ENCODE measurements at regions not wholly inside any gene's neighbourhood (a gene's known extent, or its start where the extent isn't known, plus 50 kb on each side); places are given as distances from the start of the nearest gene placed in this dataset.

GRCh38 chr12:22856178-22856577, 231.2 kb downstream of the ETNK1 start:
- DNase-seq (no peak), ATAC-seq (replicated peaks in 1 of 4) (no peak)
- Histone ChIP-seq H3K4me3 (ENCODE audit: control insufficient read depth in 1 of 2, extremely low read depth in 1 of 2, low read length in 1 of 2) (no peak overlapping the region), H3K9me3 (no peaks in the 10 kb centered on the region), H3K27me3 (replicated peaks in 1 of 2; ENCODE audit: control insufficient read depth in 2 of 2, extremely low read depth in 1 of 2, insufficient read depth in 2 of 2, low read length in 1 of 2) (no peaks in the 10 kb centered on the region), H3K4me1 (ENCODE audit: control insufficient read depth in 1 of 2, extremely low read depth in 1 of 2, insufficient read depth in 2 of 2, low read length in 2 of 2) (no peaks in the 10 kb centered on the region), H3K27ac (ENCODE audit: low read length) (no peak overlapping the region), H3K36me3 (ENCODE audit: control insufficient read depth in 2 of 2, extremely low read depth in 1 of 2, insufficient read depth in 1 of 2, low read length in 1 of 2) (no peaks in the 10 kb centered on the region)
- WGBS (ENCODE audit: insufficient coverage) = no CpG with 5 or more reads among the region's 2 CpGs
- Mint-ChIP-seq H3K4me1 (no peaks in the 10 kb centered on the region), H3K27me3 (peaks cover 6 to 14% of the 10 kb centered on the region in 2 donors), H3K9me3 (no peaks in the 10 kb centered on the region), H3K4me3 (no peak overlapping the region), H3K36me3 (no peaks in the 10 kb centered on the region), H3K27ac (no peak overlapping the region)
- POLR2A ChIA-PET = no interaction called here
- CTCF ChIA-PET = no interaction called here

DNA sequence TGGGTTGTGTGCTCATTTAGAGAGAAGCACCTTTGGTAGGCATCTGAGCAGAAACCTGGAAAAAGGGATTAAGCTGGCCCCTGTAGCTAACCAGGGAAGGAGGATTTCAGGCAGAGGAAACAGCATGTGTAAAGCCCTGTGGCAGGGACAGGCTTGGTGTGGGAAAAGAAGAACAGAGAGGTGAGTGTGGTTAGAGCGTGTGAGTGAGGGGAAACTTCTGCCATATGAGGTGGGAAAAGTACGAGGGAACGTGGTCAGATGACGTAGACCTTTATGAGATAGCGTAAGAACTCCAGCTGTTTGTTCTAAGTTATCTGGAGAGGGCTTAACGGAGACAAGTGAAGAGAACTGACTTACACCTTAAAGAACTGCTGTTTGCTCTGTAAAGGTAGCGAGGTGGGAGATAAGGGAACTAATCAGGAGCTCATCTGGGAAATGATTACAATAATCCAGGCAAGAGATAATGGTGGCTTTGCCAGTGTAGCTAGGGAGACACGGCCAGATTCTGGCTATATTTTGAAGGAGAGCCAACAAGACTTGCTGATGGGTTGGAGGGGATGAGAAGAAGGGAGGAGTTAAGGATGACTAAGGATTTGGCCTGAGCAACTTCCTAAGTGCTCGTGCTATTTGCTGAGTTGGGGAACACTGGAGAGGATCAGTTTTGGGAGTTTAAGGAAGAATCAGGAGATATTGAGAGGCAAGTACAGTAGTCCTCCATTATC, 234.0 kb downstream of the ETNK1 start:
- Mint-ChIP-seq H3K36me3 (no peaks in the 10 kb centered on the region), H3K27ac (no peak overlapping the region), H3K4me3 (no peak overlapping the region), H3K4me1 (no peaks in the 10 kb centered on the region), H3K9me3 (no peaks in the 10 kb centered on the region), H3K27me3 (peaks cover 6 to 18% of the 10 kb centered on the region in 2 donors)
- ATAC-seq (replicated peaks in 1 of 4) (no peak), DNase-seq (no peak)
- H3K27me3 ChIP-seq (replicated peaks in 1 of 2; ENCODE audit: control insufficient read depth in 2 of 2, extremely low read depth in 1 of 2, insufficient read depth in 2 of 2, low read length in 1 of 2) = no peaks in the 10 kb centered on the region
- H3K27ac ChIP-seq (ENCODE audit: low read length) = no peak overlapping the region
- POLR2A ChIA-PET = no interaction called here
- no peaks in the 10 kb centered on the region for H3K9me3 ChIP-seq
- 66% methylated on average over 8 of the region's 9 CpGs for WGBS (ENCODE audit: insufficient coverage)
- no peaks in the 10 kb centered on the region for H3K4me1 ChIP-seq (ENCODE audit: control insufficient read depth in 1 of 2, extremely low read depth in 1 of 2, insufficient read depth in 2 of 2, low read length in 2 of 2)
- CTCF ChIA-PET = no interaction called here
- no peak overlapping the region for H3K4me3 ChIP-seq (ENCODE audit: control insufficient read depth in 1 of 2, extremely low read depth in 1 of 2, low read length in 1 of 2)
- no peaks in the 10 kb centered on the region for H3K36me3 ChIP-seq (ENCODE audit: control insufficient read depth in 2 of 2, extremely low read depth in 1 of 2, insufficient read depth in 1 of 2, low read length in 1 of 2)

- no peaks in the 10 kb centered on the region for H3K9me3 Mint-ChIP-seq
- H3K4me1 ChIP-seq (ENCODE audit: control insufficient read depth in 1 of 2, extremely low read depth in 1 of 2, insufficient read depth in 2 of 2, low read length in 2 of 2) = no peaks in the 10 kb centered on the region
- no peaks in the 10 kb centered on the region for H3K9me3 ChIP-seq
- ChIA-PET CTCF (no interaction called here), POLR2A (no interaction called here)
- no peak overlapping the region for H3K27ac Mint-ChIP-seq
- no peaks in the 10 kb centered on the region for H3K4me1 Mint-ChIP-seq
- H3K36me3 Mint-ChIP-seq = no peaks in the 10 kb centered on the region
- no peak for DNase-seq
- no peak overlapping the region for H3K27ac ChIP-seq (ENCODE audit: low read length)
- no peak for ATAC-seq (replicated peaks in 1 of 4)
- no peaks in the 10 kb centered on the region for H3K36me3 ChIP-seq (ENCODE audit: control insufficient read depth in 2 of 2, extremely low read depth in 1 of 2, insufficient read depth in 1 of 2, low read length in 1 of 2)
- H3K27me3 Mint-ChIP-seq = peaks cover 6 to 18% of the 10 kb centered on the region in 2 donors
- 53% methylated on average over 3 of the region's 3 CpGs for whole genome bisulfite sequencing (ENCODE audit: insufficient coverage)
- H3K4me3 Mint-ChIP-seq = no peak overlapping the region
- H3K27me3 ChIP-seq (replicated peaks in 1 of 2; ENCODE audit: control insufficient read depth in 2 of 2, extremely low read depth in 1 of 2, insufficient read depth in 2 of 2, low read length in 1 of 2) = no peaks in the 10 kb centered on the region
- no peak overlapping the region for H3K4me3 ChIP-seq (ENCODE audit: control insufficient read depth in 1 of 2, extremely low read depth in 1 of 2, low read length in 1 of 2)
Observed at GRCh38 chr12:22860926-22861325, 236.0 kb downstream of the ETNK1 start.

DNA sequence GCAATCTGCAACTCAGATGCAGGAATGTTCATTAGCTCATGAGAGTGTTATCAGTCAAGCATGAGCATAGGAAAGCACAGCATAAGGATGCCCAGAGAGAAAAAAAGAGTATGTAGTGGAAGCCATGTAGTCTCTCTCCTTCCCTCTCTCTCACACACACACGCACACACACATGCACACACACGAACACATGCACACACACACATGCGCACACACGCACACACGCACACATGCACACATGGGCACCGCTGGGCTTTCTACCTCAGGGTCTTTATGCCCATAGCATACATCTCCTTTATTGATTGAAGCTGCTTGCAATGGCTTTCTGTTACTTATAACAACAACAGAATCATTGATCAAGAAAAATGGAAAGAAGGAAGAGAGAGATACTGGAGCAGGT, 240.9 kb downstream of the ETNK1 start:
- H3K4me3 ChIP-seq (ENCODE audit: control insufficient read depth in 1 of 2, extremely low read depth in 1 of 2, low read length in 1 of 2) = no peak overlapping the region
- no peak overlapping the region for H3K27ac Mint-ChIP-seq
- WGBS (ENCODE audit: insufficient coverage) = 96% methylated on average over 5 of the region's 6 CpGs
- ChIA-PET CTCF (interaction anchor here in 1 of 2 donors (0.6 kb wide), 1 partner anchor 49 kb away, joined by 3 read pairs; no protein-coding TSS in a partner anchor), POLR2A (no interaction called here)
- no peaks in the 10 kb centered on the region for H3K36me3 Mint-ChIP-seq
- no peaks in the 10 kb centered on the region for H3K4me1 Mint-ChIP-seq
- H3K9me3 Mint-ChIP-seq = no peaks in the 10 kb centered on the region
- peaks cover 0 to 5% of the 10 kb centered on the region in 2 donors for H3K27me3 Mint-ChIP-seq
- DNase-seq (no peak), ATAC-seq (replicated peaks in 1 of 4) (no peak)
- no peaks in the 10 kb centered on the region for H3K9me3 ChIP-seq
- no peak overlapping the region for H3K4me3 Mint-ChIP-seq
- no peaks in the 10 kb centered on the region for H3K36me3 ChIP-seq (ENCODE audit: control insufficient read depth in 2 of 2, extremely low read depth in 1 of 2, insufficient read depth in 1 of 2, low read length in 1 of 2)
- H3K4me1 ChIP-seq (ENCODE audit: control insufficient read depth in 1 of 2, extremely low read depth in 1 of 2, insufficient read depth in 2 of 2, low read length in 2 of 2) = no peaks in the 10 kb centered on the region
- H3K27me3 ChIP-seq (replicated peaks in 1 of 2; ENCODE audit: control insufficient read depth in 2 of 2, extremely low read depth in 1 of 2, insufficient read depth in 2 of 2, low read length in 1 of 2) = no peaks in the 10 kb centered on the region
- H3K27ac ChIP-seq (ENCODE audit: low read length) = no peak overlapping the region

GRCh38 chr12:22866406-22866805, 241.4 kb downstream of the ETNK1 start:
- WGBS (ENCODE audit: insufficient coverage) = no CpG with 5 or more reads among the region's 1 CpG
- H3K4me1 Mint-ChIP-seq = no peaks in the 10 kb centered on the region
- peaks cover 0 to 5% of the 10 kb centered on the region in 2 donors for H3K27me3 Mint-ChIP-seq
- H3K9me3 Mint-ChIP-seq = no peaks in the 10 kb centered on the region
- Histone ChIP-seq H3K27ac (ENCODE audit: low read length) (no peak overlapping the region), H3K4me3 (ENCODE audit: control insufficient read depth in 1 of 2, extremely low read depth in 1 of 2, low read length in 1 of 2) (no peak overlapping the region), H3K36me3 (ENCODE audit: control insufficient read depth in 2 of 2, extremely low read depth in 1 of 2, insufficient read depth in 1 of 2, low read length in 1 of 2) (no peaks in the 10 kb centered on the region), H3K4me1 (ENCODE audit: control insufficient read depth in 1 of 2, extremely low read depth in 1 of 2, insufficient read depth in 2 of 2, low read length in 2 of 2) (no peaks in the 10 kb centered on the region), H3K27me3 (replicated peaks in 1 of 2; ENCODE audit: control insufficient read depth in 2 of 2, extremely low read depth in 1 of 2, insufficient read depth in 2 of 2, low read length in 1 of 2) (no peaks in the 10 kb centered on the region), H3K9me3 (no peaks in the 10 kb centered on the region)
- H3K4me3 Mint-ChIP-seq = no peak overlapping the region
- DNase-seq = no peak
- no peak for ATAC-seq (replicated peaks in 1 of 4)
- no peak overlapping the region for H3K27ac Mint-ChIP-seq
- no peaks in the 10 kb centered on the region for H3K36me3 Mint-ChIP-seq
- ChIA-PET CTCF (no interaction called here), POLR2A (no interaction called here)

DNA sequence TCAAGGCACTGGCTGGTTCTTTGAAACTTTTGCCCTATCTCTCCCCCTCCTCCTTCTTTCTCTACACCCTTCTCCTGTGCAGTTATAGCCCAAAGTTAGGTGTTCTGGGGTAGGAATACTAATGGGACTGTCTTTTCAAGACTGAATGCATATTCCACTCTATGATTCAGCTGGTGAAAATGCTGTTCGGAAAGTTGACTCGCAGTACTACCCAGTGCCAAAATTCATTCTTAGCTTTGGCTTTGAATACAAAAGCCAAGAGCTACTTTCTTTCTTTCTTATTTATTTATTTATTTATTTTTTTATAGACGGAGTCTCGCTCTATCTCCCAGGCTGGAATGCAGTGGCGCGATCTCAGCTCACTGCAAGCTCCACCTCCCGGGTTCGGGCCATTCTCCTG, 249.2 kb downstream of the ETNK1 start:
- H3K27me3 ChIP-seq (replicated peaks in 1 of 2; ENCODE audit: control insufficient read depth in 2 of 2, extremely low read depth in 1 of 2, insufficient read depth in 2 of 2, low read length in 1 of 2) = no peaks in the 10 kb centered on the region
- Mint-ChIP-seq H3K27me3 (no peaks in the 10 kb centered on the region), H3K36me3 (no peaks in the 10 kb centered on the region), H3K4me3 (no peak overlapping the region), H3K4me1 (no peaks in the 10 kb centered on the region), H3K27ac (no peak overlapping the region), H3K9me3 (no peaks in the 10 kb centered on the region)
- H3K4me1 ChIP-seq (ENCODE audit: control insufficient read depth in 1 of 2, extremely low read depth in 1 of 2, insufficient read depth in 2 of 2, low read length in 2 of 2) = no peaks in the 10 kb centered on the region
- H3K9me3 ChIP-seq = no peaks in the 10 kb centered on the region
- POLR2A ChIA-PET = no interaction called here
- no peak for DNase-seq
- no peak overlapping the region for H3K27ac ChIP-seq (ENCODE audit: low read length)
- ATAC-seq (replicated peaks in 1 of 4) = no peak
- H3K4me3 ChIP-seq (ENCODE audit: control insufficient read depth in 1 of 2, extremely low read depth in 1 of 2, low read length in 1 of 2) = no peak overlapping the region
- CTCF ChIA-PET = no interaction called here
- no peaks in the 10 kb centered on the region for H3K36me3 ChIP-seq (ENCODE audit: control insufficient read depth in 2 of 2, extremely low read depth in 1 of 2, insufficient read depth in 1 of 2, low read length in 1 of 2)
- 80% methylated on average over 1 of the region's 8 CpGs for WGBS (ENCODE audit: insufficient coverage)

DNA sequence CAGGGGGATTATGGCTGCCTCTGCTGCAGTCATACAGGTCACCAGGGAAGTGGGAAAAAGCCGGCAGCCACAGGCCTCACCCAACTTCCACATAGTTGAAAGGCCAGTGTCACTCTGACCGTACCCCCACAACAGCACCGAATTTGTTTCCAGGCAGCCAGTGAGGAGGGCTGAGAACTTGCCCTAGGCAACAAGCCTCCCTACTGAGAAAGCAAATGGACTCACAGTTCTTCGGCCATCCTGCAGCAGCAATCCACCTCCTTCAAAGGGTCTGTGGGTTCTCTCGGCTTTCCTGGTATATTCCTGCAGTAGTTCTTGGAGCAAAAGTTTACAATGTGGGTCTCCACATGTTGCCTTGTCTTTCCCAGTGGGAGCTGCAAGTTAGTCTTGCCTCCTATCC, 251.3 kb downstream of the ETNK1 start:
- H3K27me3 ChIP-seq (replicated peaks in 1 of 2; ENCODE audit: control insufficient read depth in 2 of 2, extremely low read depth in 1 of 2, insufficient read depth in 2 of 2, low read length in 1 of 2) = no peaks in the 10 kb centered on the region
- H3K27ac ChIP-seq (ENCODE audit: low read length) = no peak overlapping the region
- no peaks in the 10 kb centered on the region for H3K9me3 ChIP-seq
- WGBS (ENCODE audit: insufficient coverage) = 73% methylated on average over 4 of the region's 5 CpGs
- Mint-ChIP-seq H3K9me3 (no peaks in the 10 kb centered on the region), H3K4me3 (no peak overlapping the region), H3K36me3 (no peaks in the 10 kb centered on the region), H3K4me1 (no peaks in the 10 kb centered on the region), H3K27me3 (no peaks in the 10 kb centered on the region), H3K27ac (no peak overlapping the region)
- H3K4me3 ChIP-seq (ENCODE audit: control insufficient read depth in 1 of 2, extremely low read depth in 1 of 2, low read length in 1 of 2) = no peak overlapping the region
- ChIA-PET POLR2A (no interaction called here), CTCF (no interaction called here)
- no peak for DNase-seq
- ATAC-seq (replicated peaks in 1 of 4) = no peak
- no peaks in the 10 kb centered on the region for H3K36me3 ChIP-seq (ENCODE audit: control insufficient read depth in 2 of 2, extremely low read depth in 1 of 2, insufficient read depth in 1 of 2, low read length in 1 of 2)
- H3K4me1 ChIP-seq (ENCODE audit: control insufficient read depth in 1 of 2, extremely low read depth in 1 of 2, insufficient read depth in 2 of 2, low read length in 2 of 2) = no peaks in the 10 kb centered on the region

Data from T-cell (primary cell).